ENCODE measurements at regions not wholly inside any gene's neighbourhood (a gene's known extent, or its start where the extent isn't known, plus 50 kb on each side); places are given as distances from the start of the nearest gene placed in this dataset.

GRCh38 chr5:97636766-97637165 is 453.7 kb upstream of the RIOK2 start:
- no peak for DNase-seq (ENCODE audit: low read depth)
- H3K4me3 ChIP-seq (ENCODE audit: low read length) = no peak overlapping the region
- no peak for TF ChIP-seq CTCF (conservative IDR thresholded peaks at IDR 0.05; ENCODE audit: low read depth, low read length)

GRCh38 chr5:97641081-97641480 is 458.0 kb upstream of the RIOK2 start:
- no peak for TF ChIP-seq CTCF (conservative IDR thresholded peaks at IDR 0.05; ENCODE audit: low read depth, low read length)
- H3K4me3 ChIP-seq (ENCODE audit: low read length) = no peak overlapping the region
- no peak for DNase-seq (ENCODE audit: low read depth)

- TF ChIP-seq CTCF (conservative IDR thresholded peaks at IDR 0.05; ENCODE audit: low read depth, low read length) = no peak
- DNase-seq (ENCODE audit: low read depth) = no peak
- H3K4me3 ChIP-seq (ENCODE audit: low read length) = no peak overlapping the region
These were observed 461.2 kb upstream of the RIOK2 start for GRCh38 chr5:97644206-97644605.

- no peak for DNase-seq (ENCODE audit: low read depth)
- TF ChIP-seq CTCF (conservative IDR thresholded peaks at IDR 0.05; ENCODE audit: low read depth, low read length) = no peak
These were observed 461.8 kb upstream of the RIOK2 start for GRCh38 chr5:97644896-97645295.

GRCh38 chr5:97657239-97657638 is 474.2 kb upstream of the RIOK2 start:
- H3K4me3 ChIP-seq (ENCODE audit: low read length) = no peak overlapping the region
- no peak for TF ChIP-seq CTCF (conservative IDR thresholded peaks at IDR 0.05; ENCODE audit: low read depth, low read length)
- no peak for DNase-seq (ENCODE audit: low read depth)

More at GRCh38 chr5:97644896-97645295, 461.8 kb upstream of the RIOK2 start:
- no peak overlapping the region for H3K4me3 ChIP-seq (ENCODE audit: low read length)

- DNase-seq (ENCODE audit: low read depth) = peak; percentile 7
- no peak overlapping the region for H3K4me3 ChIP-seq (ENCODE audit: low read length)
- no peak for TF ChIP-seq CTCF (conservative IDR thresholded peaks at IDR 0.05; ENCODE audit: low read depth, low read length)
These were observed 475.3 kb upstream of the RIOK2 start for GRCh38 chr5:97658116-97658900.

- DNase-seq (ENCODE audit: low read depth) = no peak
- no peak overlapping the region for H3K4me3 ChIP-seq (ENCODE audit: low read length)
- no peak for TF ChIP-seq CTCF (conservative IDR thresholded peaks at IDR 0.05; ENCODE audit: low read depth, low read length)
These were observed 483.7 kb upstream of the RIOK2 start for GRCh38 chr5:97666783-97667182.

Measured in retinal pigment epithelial cell (primary cell).